Head of caudate nucleus (tissue), 42 donors: ENCODE measurements at regions not wholly inside any gene's neighbourhood (a gene's known extent, or its start where the extent isn't known, plus 50 kb on each side); places are given as distances from the start of the nearest gene placed in this dataset.
A peak's percentile ranks its signal among the peaks of the same experiment; 100 is the strongest.

Experiments
- DNase-seq, 42 donors: peaks; one replicate each; pipeline versions ENCODE4 v3.0.0 to v3.0.0-alpha.2; 2020 to 2021; ENCODE audit warnings: mixed read lengths in 7 of 42
- intact Hi-C: fragments of 100-400 bp; cut with DNase I; formaldehyde crosslinking; loops from one replicate; pipeline ENCODE4 v1.15.0; 2022

DNA sequence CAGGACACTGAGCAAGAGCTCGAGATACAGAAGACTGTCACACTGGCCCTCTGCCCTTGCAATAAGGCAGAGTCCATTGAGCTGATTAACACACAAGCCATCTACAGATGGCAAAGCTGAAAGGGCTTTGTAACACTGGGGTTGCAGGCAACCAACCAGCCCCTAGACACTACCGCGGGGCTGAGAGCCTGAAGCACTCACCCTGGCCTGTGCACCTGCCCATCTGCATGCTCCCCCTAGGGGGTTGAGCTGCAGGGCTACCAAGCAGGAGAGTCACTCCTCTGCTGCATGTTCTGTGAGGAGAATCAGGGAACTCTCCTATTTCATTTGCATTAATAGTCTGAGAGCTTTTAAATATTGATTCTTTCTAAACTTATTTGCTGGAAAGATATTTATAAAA, 128.1 kb upstream of the VIPR2 start:
- no peak for DNase-seq
- intact Hi-C loops = no loop called here

GRCh38 chr7:159271781-159272180, 127.1 kb upstream of the VIPR2 start:
- no peak for DNase-seq

DNA sequence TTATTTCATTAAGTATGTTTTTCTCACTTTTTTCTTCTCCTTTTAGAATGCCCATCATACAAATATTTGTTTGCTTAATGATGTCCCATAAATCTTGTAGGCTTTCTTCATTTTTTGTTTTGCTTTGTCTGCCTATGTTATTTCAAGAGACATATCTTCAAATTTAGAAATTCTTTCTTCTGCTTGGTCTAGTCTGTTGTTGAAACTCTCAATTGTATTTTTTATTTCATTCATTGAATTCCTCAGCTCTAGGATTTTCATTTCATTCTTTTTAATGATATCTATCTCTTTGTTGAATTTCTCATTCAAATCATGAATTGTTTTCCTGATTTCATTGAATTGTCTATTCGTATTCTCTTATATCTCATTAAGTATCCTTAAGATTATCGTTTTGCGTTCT, 125.1 kb upstream of the VIPR2 start:
- intact Hi-C loops = no loop called here
- DNase-seq = no peak

More at GRCh38 chr7:159271781-159272180, 127.1 kb upstream of the VIPR2 start:
- intact Hi-C loops = no loop called here

DNA sequence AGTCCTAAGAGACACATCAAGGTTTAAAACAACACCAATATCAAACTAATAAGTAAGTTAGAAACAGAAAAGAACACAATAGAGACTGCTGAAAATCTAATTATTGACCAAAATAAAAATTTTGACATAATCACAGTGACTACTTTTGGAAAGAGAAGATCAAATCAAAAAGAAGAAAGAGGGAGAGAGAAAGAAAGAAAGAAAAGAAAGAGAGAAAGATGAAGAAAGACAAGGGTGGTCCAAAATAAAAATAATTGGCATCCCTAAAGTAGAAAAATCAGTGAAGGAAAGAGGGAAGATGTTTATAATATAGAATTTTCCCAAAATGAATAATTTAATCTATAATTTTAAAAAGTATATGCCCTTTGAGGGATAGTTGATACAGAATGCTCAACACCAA, 118.8 kb upstream of the VIPR2 start:
- no peak for DNase-seq
- intact Hi-C loops = no loop called here

DNA sequence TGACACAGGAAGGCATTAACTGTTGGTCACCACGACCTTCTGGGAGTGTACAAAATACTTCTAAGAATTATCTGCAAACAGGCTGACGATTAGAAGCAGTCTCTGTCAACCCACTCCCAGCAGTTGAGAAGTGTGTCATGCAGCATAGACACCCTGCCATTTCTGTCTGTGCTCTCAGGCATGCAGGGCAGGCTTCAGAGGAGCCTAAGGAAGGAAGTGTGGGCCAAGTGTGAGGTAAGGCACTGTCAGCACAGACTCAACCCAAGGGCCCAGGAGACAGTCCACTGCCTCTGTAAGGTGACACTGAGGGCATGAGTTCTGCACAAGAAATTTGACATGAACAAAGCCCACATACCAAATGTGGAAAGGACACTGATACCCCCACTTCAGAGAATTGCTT, 109.0 kb upstream of the VIPR2 start:
- intact Hi-C loops = no loop called here
- no peak for DNase-seq

- intact Hi-C loops = no loop called here
- DNase-seq = no peak
Observed at GRCh38 chr7:159250471-159250870, 105.8 kb upstream of the VIPR2 start.

- intact Hi-C loops = no loop called here
- no peak for DNase-seq
Observed at GRCh38 chr7:159249671-159250070, 105.0 kb upstream of the VIPR2 start.

- intact Hi-C loops = no loop called here
Observed at GRCh38 chr7:159247910-159248309, 103.2 kb upstream of the VIPR2 start.

DNA sequence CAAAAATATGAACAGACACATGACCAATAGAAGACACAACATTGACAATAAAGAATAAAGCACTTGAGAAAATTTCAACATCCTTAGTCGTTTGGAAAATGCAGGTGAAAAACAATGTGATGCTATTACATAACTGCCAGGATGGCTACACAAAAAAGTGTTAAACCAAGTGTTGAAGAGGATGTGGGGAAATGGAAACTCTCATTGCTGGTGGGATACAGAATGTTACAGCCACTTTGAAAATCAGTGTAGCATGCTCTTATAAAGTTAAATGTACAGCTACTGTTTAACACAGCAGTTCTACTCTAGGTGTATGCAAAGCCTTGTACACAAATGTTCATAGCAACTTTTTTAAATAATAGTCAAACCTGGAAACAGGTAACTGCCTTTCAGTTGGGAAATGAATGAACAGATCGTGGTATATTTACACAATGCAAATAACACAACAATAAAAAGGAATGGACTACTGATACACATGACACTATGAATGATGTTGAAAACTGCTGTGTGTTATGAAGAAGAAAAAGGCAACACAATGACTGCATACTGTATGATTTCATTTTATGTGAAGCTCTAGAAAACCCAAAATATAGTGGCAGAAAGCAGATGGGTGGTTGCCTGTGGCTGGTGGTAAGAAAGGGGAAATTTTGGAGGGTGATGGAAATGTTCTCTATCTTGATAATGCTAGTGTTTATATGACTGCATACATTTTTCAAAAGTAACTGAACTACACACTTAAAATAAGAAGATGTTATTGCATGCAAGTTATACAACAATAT, 102.2 kb upstream of the VIPR2 start:
- intact Hi-C loops = no loop called here
- no peak for DNase-seq

More at GRCh38 chr7:159247910-159248309, 103.2 kb upstream of the VIPR2 start:
- DNase-seq = no peak

DNA sequence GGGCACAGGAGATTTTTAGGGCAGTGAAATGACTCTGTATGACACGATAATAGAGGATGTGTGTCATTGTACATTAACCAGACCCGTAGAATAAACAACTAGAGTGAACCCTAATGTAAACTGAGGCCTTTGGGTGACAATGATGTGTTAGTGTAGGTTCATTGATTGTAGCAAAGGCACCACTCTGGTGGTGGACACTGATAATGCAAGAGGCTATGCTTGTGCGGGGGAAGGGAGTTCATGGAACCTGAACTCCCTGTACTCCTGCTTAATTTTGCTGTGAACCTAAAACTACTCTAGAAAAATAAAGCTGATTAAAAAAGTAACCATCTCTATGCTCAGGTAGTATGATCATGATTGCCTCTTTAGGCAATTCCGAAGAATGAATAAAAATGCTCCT, 96.3 kb upstream of the VIPR2 start:
- intact Hi-C loops = no loop called here
- DNase-seq = no peak

GRCh38 chr7:159239028-159239427, 94.4 kb upstream of the VIPR2 start:
- no peak for DNase-seq
- intact Hi-C loops = no loop called here

DNA sequence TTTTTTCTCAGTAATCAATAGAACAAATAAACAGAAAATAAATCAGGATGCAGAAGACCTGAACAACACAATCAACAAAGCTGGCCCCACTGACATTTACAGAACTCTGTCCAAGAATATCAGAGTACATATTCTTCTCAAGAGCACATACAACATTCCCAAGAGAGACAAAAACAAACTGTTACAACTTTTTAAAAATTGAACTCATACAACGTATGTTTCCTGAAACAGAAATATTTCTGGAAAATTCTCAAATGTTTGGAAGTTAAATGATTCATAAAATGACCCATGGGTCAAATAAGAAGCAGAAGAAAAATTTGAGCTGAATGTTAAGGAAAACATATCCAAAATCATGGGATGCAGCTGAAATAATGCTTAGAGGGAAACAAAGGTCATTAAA, 93.9 kb upstream of the VIPR2 start:
- DNase-seq = no peak
- intact Hi-C loops = no loop called here

DNA sequence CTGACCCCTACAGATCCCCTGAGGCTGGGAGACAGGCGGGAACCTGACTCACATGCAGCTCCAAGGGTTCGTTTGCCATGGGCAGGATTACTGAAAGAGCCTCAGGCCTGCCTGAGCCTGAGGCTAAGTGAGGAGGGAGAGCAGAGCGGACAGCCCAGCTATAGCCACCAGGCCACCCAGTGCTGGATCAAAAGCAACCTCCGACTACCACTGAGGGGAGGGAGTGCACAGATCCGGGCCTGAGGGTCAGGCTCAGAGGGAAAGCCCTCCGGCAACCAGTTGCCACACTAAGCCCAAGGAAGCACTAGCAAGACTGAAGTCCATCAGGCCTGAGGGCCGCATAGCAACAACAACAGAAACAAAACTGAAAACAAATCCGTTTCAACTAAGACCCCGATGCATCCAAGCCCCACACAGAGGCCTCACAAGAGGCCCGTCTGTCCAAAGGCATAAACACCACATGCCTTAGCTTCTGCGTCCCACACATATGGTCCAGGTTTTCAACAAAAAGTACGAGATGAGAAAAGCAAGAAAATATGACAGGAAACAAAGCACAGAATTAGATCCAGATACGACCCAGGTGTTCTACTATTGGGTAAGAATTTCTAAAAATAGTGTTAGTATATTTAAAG, 92.5 kb upstream of the VIPR2 start:
- intact Hi-C loops = no loop called here

DNA sequence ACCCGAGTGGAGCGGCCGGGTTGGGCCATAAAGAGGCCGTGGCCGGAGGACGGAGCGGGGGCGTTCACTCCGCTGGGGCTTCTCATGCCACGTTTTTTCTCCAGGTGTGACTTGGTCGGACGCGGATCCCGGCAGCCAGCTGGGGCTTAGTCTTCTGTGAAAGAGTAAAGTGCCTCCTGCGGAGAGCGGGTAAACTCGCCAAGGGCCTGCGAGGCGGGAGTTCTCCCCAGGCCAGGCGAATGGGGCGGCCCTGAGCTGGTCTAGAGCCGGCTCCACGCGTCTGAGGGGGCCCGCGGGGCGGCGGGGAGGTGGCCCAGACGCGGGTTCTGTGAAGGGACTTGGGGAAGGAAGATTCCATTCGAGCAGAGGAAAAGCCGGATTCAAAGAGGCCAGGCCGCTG, 86.3 kb upstream of the VIPR2 start:
- no peak for DNase-seq
- intact Hi-C loops = no loop called here

More for the DNA sequence above, 92.5 kb upstream of the VIPR2 start:
- DNase-seq = no peak

DNA sequence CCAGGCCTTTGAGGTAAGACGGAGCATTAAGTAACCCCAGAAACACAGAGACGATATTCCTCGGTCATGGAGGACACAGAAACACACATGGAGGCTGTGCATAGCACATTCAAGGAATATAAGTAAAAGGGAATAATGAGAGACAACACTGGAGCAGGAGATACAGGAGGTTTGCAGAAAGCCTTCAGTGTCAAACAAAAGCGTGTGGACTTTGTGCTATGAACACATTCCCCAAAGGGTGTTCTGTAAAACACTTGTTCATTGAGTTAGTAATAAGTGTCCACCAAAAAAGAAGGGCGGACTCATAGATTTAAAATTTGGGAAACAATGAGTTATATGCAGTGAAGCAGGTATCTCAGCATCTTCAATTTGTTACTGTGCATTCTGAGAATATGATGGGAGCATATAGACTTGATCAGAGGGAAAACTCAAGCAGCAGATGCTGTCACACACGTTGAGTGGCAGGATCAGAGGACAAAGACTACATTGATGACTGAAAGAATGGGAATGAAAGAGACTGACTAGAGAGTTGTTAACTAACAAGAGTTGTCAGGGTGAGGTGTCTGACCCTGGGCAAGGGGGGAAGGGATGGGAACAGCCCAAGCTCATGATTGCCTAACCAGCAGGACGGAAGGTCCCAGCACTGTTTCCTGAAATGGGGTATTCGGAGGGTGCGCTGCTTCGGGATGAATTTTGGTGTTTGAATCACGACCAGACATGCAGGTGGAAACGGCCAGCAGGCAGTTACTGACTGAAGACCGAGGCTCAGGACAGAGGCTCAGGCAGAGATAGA, 85.2 kb upstream of the VIPR2 start:
- intact Hi-C loops = no loop called here
- DNase-seq = peak in 1 of 42 donors; percentile 10

DNA sequence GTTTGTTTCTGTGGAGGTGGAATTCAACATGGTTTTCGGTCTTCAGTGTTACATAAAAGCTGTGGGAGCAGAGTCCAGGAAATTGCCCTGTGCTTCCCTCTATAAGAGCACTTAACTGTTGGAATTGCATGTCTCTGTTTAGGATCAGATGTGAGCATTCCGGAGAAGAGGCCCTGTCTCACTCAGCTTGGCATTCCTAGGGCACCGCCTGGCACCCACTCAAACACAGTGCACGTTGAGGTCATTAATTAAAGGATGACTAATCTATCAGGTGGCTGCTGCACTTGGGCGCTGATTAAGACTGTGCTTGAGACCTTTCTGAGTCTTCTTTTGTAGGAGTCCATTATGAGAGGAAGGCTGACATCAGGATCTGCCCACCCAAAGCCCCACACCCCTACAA, 82.8 kb upstream of the VIPR2 start:
- intact Hi-C loops = no loop called here
- DNase-seq = peak; percentile 24 to 87 (median 59)

GRCh38 chr7:159226011-159226702, 81.5 kb upstream of the VIPR2 start:
- intact Hi-C loops = no loop called here
- no peak for DNase-seq

DNA sequence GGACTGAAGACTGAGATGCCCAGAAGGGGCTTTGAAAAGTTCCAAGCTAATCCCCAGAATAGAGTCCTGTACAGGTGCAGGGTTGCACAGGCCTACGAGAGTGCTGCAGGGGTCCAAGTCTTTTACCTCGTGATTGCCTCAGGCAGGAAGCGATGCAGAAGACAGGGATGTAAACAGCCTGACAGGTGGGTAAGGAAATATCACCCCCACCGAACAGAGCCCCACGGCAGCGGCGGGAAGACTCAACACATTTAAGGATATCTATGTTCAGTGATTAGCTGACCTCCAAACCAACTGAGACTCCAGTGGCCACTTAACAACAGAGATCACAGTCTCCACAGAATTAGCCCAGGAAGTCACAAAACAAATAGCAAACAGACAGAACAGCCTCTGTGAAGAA, 73.9 kb upstream of the VIPR2 start:
- intact Hi-C loops = no loop called here
- no peak for DNase-seq

DNA sequence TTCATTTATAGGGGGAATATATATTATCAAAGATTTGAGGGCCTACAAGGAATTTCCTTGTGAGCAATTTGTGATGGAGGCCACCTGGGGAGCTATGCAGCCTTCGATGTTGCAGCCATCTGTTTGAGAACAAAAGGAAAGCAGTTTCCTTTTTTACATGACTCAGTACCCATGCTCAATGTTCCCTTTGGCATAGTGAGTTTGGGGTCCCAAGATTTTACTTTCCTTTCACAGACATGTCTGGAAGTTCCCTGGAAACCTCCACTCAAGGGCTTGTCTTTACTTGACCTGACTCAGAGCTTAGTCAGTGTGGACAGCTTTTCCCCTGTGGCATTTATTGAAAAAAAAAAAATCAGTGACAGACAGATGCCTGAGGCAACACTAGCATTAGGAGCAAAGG, 73.5 kb upstream of the VIPR2 start:
- intact Hi-C loops = no loop called here
- no peak for DNase-seq

DNA sequence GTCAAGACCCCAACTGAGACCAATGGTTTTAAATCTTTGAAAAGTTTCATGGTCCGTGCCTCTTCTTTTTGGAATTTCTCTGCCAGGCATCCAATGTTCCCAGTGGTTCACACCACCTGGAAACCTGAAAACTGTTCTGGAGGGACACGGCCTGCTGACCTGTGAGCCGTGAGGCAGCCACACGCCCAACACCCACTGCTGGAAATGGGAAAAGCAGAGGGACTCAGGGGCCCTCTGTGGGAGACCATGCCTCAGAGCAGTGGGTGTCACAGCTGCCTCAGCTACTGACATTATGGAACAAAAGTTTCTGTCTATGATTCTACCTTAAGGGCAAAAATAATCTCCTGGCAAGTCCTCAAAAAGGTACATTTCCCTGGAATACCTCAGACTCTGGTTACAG, 70.4 kb upstream of the VIPR2 start:
- DNase-seq = peak in 1 of 42 donors; percentile 24
- intact Hi-C loops = no loop called here
